GM18909 (cell line): ENCODE measurements at regions not wholly inside any gene's neighbourhood (a gene's known extent, or its start where the extent isn't known, plus 50 kb on each side); places are given as distances from the start of the nearest gene placed in this dataset.

Experiments
- ATAC-seq: cut with Tn5 transposase; IDR thresholded peaks from one replicate; pipeline ENCODE4 v1.9.1; 2021; ENCODE audit warnings: mild to moderate bottlenecking; ENCODE audit not compliant: unreplicated experiment, poor library complexity

GRCh38 chr10:83820033-83820432 is 319.3 kb upstream of the GHITM start:
- ATAC-seq: no peak

DNA sequence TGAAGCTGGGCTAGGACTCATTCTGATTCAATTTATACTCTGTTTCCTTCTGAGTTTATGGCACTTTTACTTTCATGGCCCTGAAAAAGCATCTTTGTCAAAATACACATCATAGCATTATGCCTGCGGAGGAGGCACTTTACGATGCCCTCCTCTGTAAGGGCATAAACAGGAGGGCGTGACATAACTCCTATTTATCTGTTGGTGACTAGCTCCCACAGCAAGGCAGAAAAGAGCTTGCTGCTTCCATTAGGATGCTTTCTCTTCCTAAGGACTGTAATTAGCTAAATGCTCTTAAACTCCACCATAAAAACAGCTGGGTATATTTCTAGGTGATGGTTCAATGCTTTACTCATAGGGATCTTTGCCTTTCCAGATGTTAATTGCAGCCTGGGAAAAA is 315.2 kb upstream of the GHITM start:
- ATAC-seq: no peak

- ATAC-seq: no peak
Observed at GRCh38 chr10:83834096-83834495, 305.2 kb upstream of the GHITM start.

- no peak for ATAC-seq
Observed at GRCh38 chr10:83835945-83836745, 303.2 kb upstream of the GHITM start.

DNA sequence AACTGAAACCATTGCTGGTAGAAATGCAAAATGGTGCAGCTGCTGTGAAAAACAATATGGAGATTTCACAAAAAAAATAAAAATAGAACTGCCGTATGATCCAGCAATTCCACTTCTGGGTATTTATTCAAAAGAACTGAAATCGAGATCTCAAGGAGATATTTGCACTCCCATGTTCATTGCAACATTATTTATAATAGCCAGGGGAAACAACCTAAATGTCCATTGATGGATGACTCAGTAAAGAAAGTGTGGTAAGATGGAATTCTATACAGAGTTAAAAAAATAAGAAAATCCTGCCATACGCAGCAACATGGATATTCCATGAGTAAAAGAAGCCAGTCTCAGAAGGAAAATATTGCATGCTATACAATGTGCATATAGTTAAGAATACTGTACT is 290.6 kb upstream of the GHITM start:
- ATAC-seq: no peak

GRCh38 chr10:83849150-83849549 is 290.2 kb upstream of the GHITM start:
- ATAC-seq: no peak

- ATAC-seq: no peak
Observed at GRCh38 chr10:83852146-83852545, 287.2 kb upstream of the GHITM start.

DNA sequence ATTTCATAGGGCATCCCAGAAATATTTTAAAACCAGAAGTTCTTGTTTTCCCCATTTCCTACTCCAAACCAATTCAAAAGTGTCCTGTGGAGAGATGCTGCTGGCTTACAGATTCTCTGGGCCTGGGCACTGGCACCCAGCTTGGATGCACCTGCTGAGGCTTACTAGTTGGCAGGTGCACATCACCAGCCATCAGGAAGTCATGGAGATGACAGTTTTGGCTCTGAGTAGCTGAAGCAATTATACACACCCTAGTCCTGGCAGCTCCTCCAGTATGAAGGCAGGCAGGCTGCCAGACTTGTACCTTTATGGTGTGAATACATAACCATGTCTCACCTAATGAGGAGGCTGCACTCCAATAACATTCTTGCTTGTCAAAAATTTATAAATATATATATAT is 276.6 kb upstream of the GHITM start:
- ATAC-seq: no peak

DNA sequence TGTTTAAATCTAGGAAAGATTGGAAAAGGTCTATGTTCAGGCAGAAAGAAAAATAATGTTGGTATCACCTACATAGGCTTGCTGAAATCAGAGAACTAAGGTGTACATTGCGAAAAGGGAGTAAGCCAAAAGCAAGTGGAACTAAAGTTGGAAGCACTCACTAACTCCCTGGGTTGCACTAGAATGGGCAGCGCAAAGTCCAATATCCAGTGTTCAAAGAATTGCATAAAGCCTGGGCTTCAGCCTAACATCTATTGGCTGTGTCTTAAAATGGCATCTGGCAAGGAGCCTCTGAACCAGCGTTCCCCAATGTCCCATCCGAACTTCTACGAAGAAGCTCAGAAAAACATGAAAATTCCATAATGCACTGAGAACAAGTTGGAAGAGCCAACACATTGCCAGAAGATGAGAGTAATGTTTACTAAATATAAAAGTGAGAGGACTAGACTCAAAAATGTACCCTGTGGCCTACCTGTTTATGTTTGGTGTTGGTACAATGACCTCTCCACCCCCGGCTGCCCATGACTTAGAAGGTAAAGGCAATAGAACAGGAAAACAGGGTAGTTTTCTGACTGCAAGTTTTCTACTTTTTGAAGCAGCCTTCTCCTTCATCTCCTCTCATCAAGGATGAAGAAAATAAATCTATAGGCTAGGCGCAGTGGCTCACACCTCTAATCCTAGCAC is 275.9 kb upstream of the GHITM start:
- ATAC-seq: no peak

- no peak for ATAC-seq
Observed at GRCh38 chr10:83869898-83870297, 269.4 kb upstream of the GHITM start.

DNA sequence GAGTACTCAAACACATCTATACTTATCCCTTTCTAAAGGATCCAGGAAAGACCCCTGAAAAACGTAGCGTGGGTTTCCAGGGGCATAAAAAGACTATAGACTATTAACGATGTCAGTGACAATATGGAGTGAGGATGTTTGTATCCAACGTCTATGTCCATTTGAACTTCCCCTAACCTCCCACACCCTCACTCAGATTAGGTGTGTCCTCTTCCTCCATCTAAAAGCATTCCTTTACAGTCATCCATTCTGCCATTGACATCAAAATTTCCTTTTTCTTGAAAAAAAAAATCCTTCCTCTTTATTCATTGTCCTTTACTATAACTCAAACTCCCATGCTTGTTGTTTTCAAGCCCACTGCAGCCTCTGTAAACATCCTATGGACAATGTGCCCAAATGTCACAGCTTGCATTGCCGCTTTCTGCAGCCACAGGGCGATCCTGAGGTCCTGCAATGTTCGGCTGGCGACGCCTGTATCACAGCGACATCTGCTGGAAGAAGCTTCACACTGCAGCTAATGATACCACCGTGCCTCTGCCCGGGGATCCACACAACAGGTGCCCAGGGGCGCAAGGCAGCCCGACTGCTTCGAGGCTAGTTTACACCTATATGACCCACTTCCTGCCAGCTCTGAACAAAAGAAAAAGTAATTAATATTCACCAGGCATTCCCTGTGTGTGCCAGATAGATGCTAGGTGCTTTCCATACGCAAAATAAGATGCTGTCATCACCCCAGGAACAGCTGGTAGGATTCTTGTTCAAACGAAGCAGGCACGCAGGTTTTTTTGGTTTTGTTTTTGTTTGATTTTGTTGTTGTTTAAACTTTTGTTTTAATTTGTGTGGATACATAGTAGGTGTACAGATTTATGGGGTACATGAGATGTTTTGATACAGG is 267.9 kb upstream of the GHITM start:
- peak; percentile 96 for ATAC-seq

DNA sequence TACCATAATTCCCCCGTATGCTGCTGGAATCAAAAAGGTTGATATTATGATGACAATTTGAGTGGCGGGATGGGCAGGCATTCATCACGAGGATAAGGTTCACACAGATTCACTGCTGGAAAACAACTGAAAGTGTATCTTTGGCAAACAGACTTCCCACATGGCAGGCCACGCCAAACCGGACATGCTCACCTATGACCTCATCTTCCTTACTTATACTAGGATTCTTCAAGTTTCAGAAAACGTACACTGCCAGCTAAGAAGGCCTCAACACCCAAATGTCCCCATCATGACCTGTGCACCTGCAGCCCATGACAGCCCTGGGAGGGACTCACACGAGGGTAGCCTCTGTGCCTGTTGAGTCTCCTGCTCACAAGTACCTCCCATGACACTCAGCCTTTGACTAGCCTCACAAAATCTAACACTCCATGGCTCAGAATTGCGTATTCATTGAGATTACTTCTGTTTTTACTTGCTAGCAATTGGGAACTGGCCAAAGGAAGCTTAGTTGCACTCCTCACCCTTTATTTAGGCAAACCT is 259.0 kb upstream of the GHITM start:
- ATAC-seq: no peak

DNA sequence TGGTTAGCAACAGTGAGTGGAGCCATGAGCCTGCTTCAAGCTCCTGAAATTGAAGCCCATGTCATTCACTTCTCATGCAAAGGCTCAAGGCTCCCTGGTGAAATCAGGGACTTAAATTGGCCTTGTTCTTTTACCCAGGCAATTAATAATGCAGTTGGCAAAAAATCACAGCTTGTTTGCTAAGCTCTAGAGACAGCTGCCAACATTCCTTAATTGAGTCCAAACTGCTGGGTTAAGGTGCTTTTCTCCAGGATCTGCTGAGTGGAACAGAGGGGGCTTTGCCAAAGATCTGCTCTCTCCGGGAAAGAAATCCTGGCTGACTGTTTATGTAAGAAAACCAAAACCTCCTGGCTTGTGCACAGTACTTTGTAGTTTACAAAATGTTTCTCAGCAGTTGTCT is 257.6 kb upstream of the GHITM start:
- ATAC-seq: no peak

GRCh38 chr10:83886871-83887270 is 252.4 kb upstream of the GHITM start:
- ATAC-seq: no peak

GRCh38 chr10:83892737-83893136 is 246.6 kb upstream of the GHITM start:
- ATAC-seq: no peak

DNA sequence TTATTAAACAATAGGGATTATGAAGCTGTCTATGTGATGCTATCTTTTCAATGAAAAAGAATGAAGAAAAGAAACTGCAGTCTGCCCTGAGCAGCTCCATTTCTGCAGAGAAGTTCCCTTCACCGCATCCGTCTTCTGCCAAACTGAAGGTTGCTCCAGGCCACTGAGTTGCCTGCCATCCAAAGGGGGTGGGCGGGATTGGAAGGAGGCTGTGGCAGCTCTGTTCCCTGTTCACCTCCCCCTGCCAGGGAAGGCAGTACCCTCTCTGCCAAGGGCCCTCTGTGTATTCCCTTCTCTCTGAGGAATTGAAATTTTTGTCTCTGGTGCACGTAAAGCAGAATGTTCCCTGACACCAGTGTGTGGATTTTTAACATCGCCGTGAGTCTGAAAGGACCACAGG is 243.1 kb upstream of the GHITM start:
- ATAC-seq: no peak

GRCh38 chr10:83897626-83898025 is 241.7 kb upstream of the GHITM start:
- no peak for ATAC-seq

DNA sequence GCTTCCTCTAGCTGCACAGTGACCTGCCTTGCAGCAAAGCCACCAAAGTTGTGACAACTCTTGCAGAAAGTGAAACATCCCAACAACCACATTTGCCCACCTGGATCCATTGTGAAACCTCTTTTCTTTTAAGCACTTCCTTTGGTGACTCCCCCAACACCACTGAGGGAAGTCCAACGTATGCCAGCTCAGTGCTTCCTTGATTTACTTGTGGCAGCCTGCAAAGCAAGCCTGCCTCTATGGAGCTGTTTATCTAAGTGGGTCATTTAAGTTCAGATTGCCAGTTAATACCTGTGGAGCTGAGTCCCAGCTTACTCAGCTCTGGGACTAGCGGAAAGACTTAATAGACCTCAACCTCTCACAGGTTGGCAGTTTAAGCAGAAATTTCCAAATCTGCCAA is 230.8 kb upstream of the GHITM start:
- ATAC-seq: no peak

DNA sequence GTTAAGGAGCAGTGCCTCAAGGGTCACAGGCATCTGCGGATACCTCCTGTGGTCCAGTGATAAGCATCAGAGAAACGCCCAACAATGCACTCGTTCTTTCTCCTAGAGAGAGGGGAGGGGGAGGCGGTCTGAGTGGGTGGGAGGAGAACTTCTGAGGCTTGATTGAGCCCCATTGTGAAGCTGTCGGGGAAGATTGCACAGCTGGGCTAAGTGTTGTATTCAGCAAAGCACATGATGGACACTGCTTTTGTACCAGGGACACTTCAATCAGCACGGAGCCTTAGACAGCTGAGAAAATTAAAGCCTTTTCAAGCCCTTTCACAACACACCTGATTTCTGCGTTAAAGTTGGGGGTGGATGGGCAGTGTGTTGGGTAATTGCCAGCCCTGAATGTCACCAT is 230.3 kb upstream of the GHITM start:
- ATAC-seq: no peak

DNA sequence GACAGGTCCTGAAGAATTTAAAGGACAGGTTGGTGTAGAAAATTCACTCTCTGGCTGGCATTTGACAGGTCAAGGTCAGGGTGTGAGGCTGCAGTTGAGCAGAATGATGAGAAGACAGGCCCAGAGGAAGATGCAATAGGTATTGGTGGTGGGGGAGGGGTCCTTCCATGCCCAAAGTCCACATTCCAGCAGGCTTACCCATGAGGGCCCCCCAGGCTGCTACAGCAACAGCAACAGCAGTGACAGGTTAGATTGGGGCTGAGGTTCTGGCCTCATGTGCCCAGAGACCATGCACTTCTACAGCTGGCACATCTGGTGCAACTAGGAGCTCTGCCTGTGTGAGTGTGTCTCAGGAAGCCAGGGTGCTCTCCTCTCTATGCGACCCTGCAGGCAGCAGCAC is 223.5 kb upstream of the GHITM start:
- ATAC-seq: no peak
